CD14-positive monocyte (primary cell): ENCODE measurements at regions not wholly inside any gene's neighbourhood (a gene's known extent, or its start where the extent isn't known, plus 50 kb on each side); places are given as distances from the start of the nearest gene placed in this dataset.
A peak's percentile ranks its signal among the peaks of the same experiment; 100 is the strongest.

Experiments
- DNase-seq, 3 donors: peaks; one replicate each; pipeline ENCODE4 v3.0.0-alpha.2; 2011 to 2022
- H2AFZ ChIP-seq: 2 replicates; pipeline ENCODE4 v1.6.0; 2012; ENCODE audit warnings: mild to moderate bottlenecking, low read depth, low read length, inconsistent platforms; ENCODE audit not compliant: insufficient read depth, poor library complexity, severe bottlenecking
- H3K27ac ChIP-seq, 2 donors: 1 replicate in 1 of 2; 2 replicates in 1 of 2; pipeline ENCODE4 v1.5.1; 2012 to 2013; ENCODE audit warnings: low read length in 2 of 2, control low read depth in 1 of 2, inconsistent platforms in 1 of 2, low read depth in 1 of 2, mild to moderate bottlenecking in 1 of 2
- H3K27me3 ChIP-seq, 2 donors: one replicate each; pipeline versions ENCODE4 v1.6.0 to v1.6.1; 2011 to 2013; ENCODE audit warnings: low read length in 2 of 2; ENCODE audit not compliant: control insufficient read depth in 2 of 2, insufficient read depth in 2 of 2
- H3K36me3 ChIP-seq, 2 donors: replicated peaks in 1 of 2; 1 replicate in 1 of 2; 2 replicates in 1 of 2; pipeline versions ENCODE4 v1.5.1 to v1.6.1; 2012 to 2013; ENCODE audit warnings: low read length in 2 of 2, control low read depth in 1 of 2, inconsistent platforms in 1 of 2, mild to moderate bottlenecking in 1 of 2; ENCODE audit not compliant: insufficient read depth in 2 of 2, control insufficient read depth in 1 of 2
- H3K4me1 ChIP-seq, 2 donors: 1 replicate in 1 of 2; 2 replicates in 1 of 2; pipeline versions ENCODE4 v1.5.1 to v1.6.1; 2012 to 2013; ENCODE audit warnings: low read length in 2 of 2, control low read depth in 1 of 2, inconsistent platforms in 1 of 2, mild to moderate bottlenecking in 1 of 2, moderate library complexity in 1 of 2; ENCODE audit not compliant: insufficient read depth in 2 of 2, control insufficient read depth in 1 of 2
- H3K4me2 ChIP-seq: replicated peaks from 2 replicates; pipeline ENCODE3; 2012; ENCODE audit warnings: low read length, moderate library complexity, mild to moderate bottlenecking; ENCODE audit not compliant: poor library complexity, severe bottlenecking; ENCODE audit errors: extremely low read depth
- H3K4me3 ChIP-seq, 3 experiments: fragments of 200-600 bp in 1 of 3; sonication (generic) in 1 of 3; replicated peaks in 1 of 3; 1 replicate in 2 of 3; 2 replicates in 1 of 3; pipeline ENCODE4 v1.5.1; 2011 to 2013; ENCODE audit warnings: low read length in 3 of 3, mild to moderate bottlenecking in 3 of 3, control low read depth in 2 of 3, low read depth in 2 of 3, inconsistent platforms in 1 of 3, moderate library complexity in 1 of 3
- H3K79me2 ChIP-seq: 2 replicates; pipeline ENCODE4 v1.6.0; 2012; ENCODE audit warnings: mild to moderate bottlenecking, control low read depth, inconsistent platforms, low read length, moderate library complexity; ENCODE audit not compliant: insufficient read depth
- H3K9ac ChIP-seq: 2 replicates; pipeline ENCODE4 v1.6.0; 2017; ENCODE audit warnings: low read length, mild to moderate bottlenecking; ENCODE audit not compliant: insufficient read depth, poor library complexity, severe bottlenecking
- H3K9me3 ChIP-seq, 2 donors: replicated peaks in 1 of 2; 1 replicate in 1 of 2; 2 replicates in 1 of 2; pipeline versions ENCODE4 v1.5.1 to v1.6.1; 2012 to 2013; ENCODE audit warnings: low read length in 2 of 2, control low read depth in 1 of 2; ENCODE audit not compliant: control insufficient read depth in 1 of 2, insufficient read depth in 1 of 2
- H4K20me1 ChIP-seq: 2 replicates; pipeline ENCODE4 v1.6.0; 2012; ENCODE audit warnings: mild to moderate bottlenecking, low read length, control low read depth, moderate library complexity; ENCODE audit not compliant: insufficient read depth
- H3K27ac Mint-ChIP-seq, 7 donors: one replicate each; pipeline ENCODE4 v1.8.0; 2020; ENCODE audit warnings: mild to moderate bottlenecking in 7 of 7, mixed read lengths in 7 of 7, moderate library complexity in 6 of 7, inconsistent platforms in 2 of 7
- H3K27me3 Mint-ChIP-seq, 3 donors: one replicate each; pipeline ENCODE4 v1.8.0; 2021 to 2022; ENCODE audit warnings: low read depth in 3 of 3, mild to moderate bottlenecking in 3 of 3, mixed read lengths in 3 of 3, moderate library complexity in 3 of 3, inconsistent platforms in 1 of 3
- H3K36me3 Mint-ChIP-seq, 2 donors: one replicate each; pipeline ENCODE4 v1.8.0; 2020; ENCODE audit warnings: mixed read lengths in 2 of 2, inconsistent platforms in 1 of 2, mild to moderate bottlenecking in 1 of 2
- H3K4me1 Mint-ChIP-seq: one replicate; pipeline ENCODE4 v1.8.0; 2020; ENCODE audit warnings: mild to moderate bottlenecking, mixed read lengths
- H3K4me3 Mint-ChIP-seq, 2 donors: one replicate each; pipeline ENCODE4 v1.8.0; 2020; ENCODE audit warnings: mild to moderate bottlenecking in 2 of 2, mixed read lengths in 2 of 2, moderate library complexity in 1 of 2
- H3K9me3 Mint-ChIP-seq, 7 donors: one replicate each; pipeline ENCODE4 v1.8.0; 2020 to 2022; ENCODE audit warnings: mixed read lengths in 7 of 7, mild to moderate bottlenecking in 6 of 7, moderate library complexity in 6 of 7, inconsistent platforms in 2 of 7
- CTCF ChIP-seq: fragments of 200-600 bp; IDR thresholded peaks from one replicate; pipeline ENCODE4 v1.8.0; 2022; ENCODE audit warnings: antibody characterized with exemption, mild to moderate bottlenecking
- WGBS: methylation state at CpG from one replicate; pipeline ENCODE4 v1.1.5; 2013; ENCODE audit warnings: missing lambda C conversion rate; ENCODE audit not compliant: insufficient coverage; 5-methylcytosine and 5-hydroxymethylcytosine counted together
- intact Hi-C, 2 donors: fragments of 100-400 bp; cut with micrococcal nuclease; formaldehyde crosslinking; loops; one replicate each; pipeline versions ENCODE4 v1.15.0 to v1.15.1; 2023

- no peak overlapping the region for H3K9ac ChIP-seq
- peaks cover 2% of the 10 kb centered on the region in 3 donors for H3K27me3 Mint-ChIP-seq
- intact Hi-C loops: no loop called here
- TF ChIP-seq CTCF: no peak
- H3K4me2 ChIP-seq: no peak overlapping the region
- H3K9me3 Mint-ChIP-seq: peaks cover 12 to 26% (median 22%) of the 10 kb centered on the region in 7 donors
- no peaks in the 10 kb centered on the region for H3K36me3 ChIP-seq
- H3K4me3 Mint-ChIP-seq: no peak overlapping the region
- peak overlapping the region in 2 of 7 donors; percentile 33 to 70 for H3K27ac Mint-ChIP-seq
- H3K27me3 ChIP-seq: no peaks in the 10 kb centered on the region
- no peaks in the 10 kb centered on the region for H3K4me1 ChIP-seq
- no peaks in the 10 kb centered on the region for H3K4me1 Mint-ChIP-seq
- no peak overlapping the region for H3K4me3 ChIP-seq
- H4K20me1 ChIP-seq: no peaks in the 10 kb centered on the region
- H3K36me3 Mint-ChIP-seq: no peaks in the 10 kb centered on the region
- no peak overlapping the region for H2AFZ ChIP-seq
- 86% methylated on average over 4 of the region's 4 CpGs for WGBS
- no peak for DNase-seq
- H3K9me3 ChIP-seq: peaks cover 14 to 21% of the 10 kb centered on the region in 2 donors
- no peak overlapping the region for H3K27ac ChIP-seq
- H3K79me2 ChIP-seq: no peaks in the 10 kb centered on the region
These were observed 93.7 kb downstream of the SHOX start for GRCh38 chrX:724256-724655.

- H3K79me2 ChIP-seq: no peaks in the 10 kb centered on the region
- Mint-ChIP-seq H3K27ac (no peak overlapping the region), H3K4me3 (no peak overlapping the region), H3K27me3 (peaks cover 2% of the 10 kb centered on the region in 3 donors), H3K9me3 (peaks cover 12 to 26% (median 22%) of the 10 kb centered on the region in 7 donors), H3K4me1 (no peaks in the 10 kb centered on the region), H3K36me3 (no peaks in the 10 kb centered on the region)
- H3K9ac ChIP-seq: no peak overlapping the region
- no peaks in the 10 kb centered on the region for H3K27me3 ChIP-seq
- no peak for TF ChIP-seq CTCF
- H3K4me3 ChIP-seq: no peak overlapping the region
- WGBS: 98% methylated on average over 5 of the region's 6 CpGs
- H3K36me3 ChIP-seq: no peaks in the 10 kb centered on the region
- H4K20me1 ChIP-seq: no peaks in the 10 kb centered on the region
- no peak overlapping the region for H3K27ac ChIP-seq
- H3K4me1 ChIP-seq: no peaks in the 10 kb centered on the region
- intact Hi-C loops: no loop called here
- H3K4me2 ChIP-seq: no peak overlapping the region
- no peak overlapping the region for H2AFZ ChIP-seq
- no peak for DNase-seq
- peaks cover 14 to 21% of the 10 kb centered on the region in 2 donors for H3K9me3 ChIP-seq
These were observed 93.2 kb downstream of the SHOX start for GRCh38 chrX:723781-724180.
